Lower leg skin (tissue), 4 donors: ENCODE measurements at regions not wholly inside any gene's neighbourhood (a gene's known extent, or its start where the extent isn't known, plus 50 kb on each side); places are given as distances from the start of the nearest gene placed in this dataset.

Experiments used
- DNase-seq, 2 donors: peaks; one replicate each; pipeline ENCODE4 v3.0.0-alpha.2; 2019; ENCODE audit warnings: low spot score in 2 of 2
- H3K4me3 ChIP-seq: fragments of 200-600 bp; sonication (generic); 2 replicates; pipeline ENCODE4 v1.5.1; 2017; ENCODE audit warnings: mild to moderate bottlenecking, low read depth; ENCODE audit not compliant: poor library complexity, severe bottlenecking
- CTCF ChIP-seq, 3 donors: fragments of 450-650 bp; IDR thresholded peaks; one replicate each; pipeline ENCODE4 v1.5.1; 2016; ENCODE audit warnings: antibody characterized with exemption in 3 of 3, mild to moderate bottlenecking in 3 of 3, moderate library complexity in 2 of 3
- POLR2A ChIP-seq, 2 donors: fragments of 450-650 bp; IDR thresholded peaks; one replicate each; pipeline ENCODE4 v1.6.1; 2016 to 2017; ENCODE audit warnings: antibody characterized with exemption in 2 of 2, mild to moderate bottlenecking in 1 of 2, moderate library complexity in 1 of 2
- WGBS, 2 donors: methylation state at CpG; one replicate each; pipeline ENCODE4 v1.1.5; 2018; 5-methylcytosine and 5-hydroxymethylcytosine counted together
- intact Hi-C: fragments of 100-400 bp; cut with DNase I; formaldehyde crosslinking; loops from one replicate; pipeline ENCODE4 v1.15.0; 2023; ENCODE audit warnings: low total_unique reads

- TF ChIP-seq CTCF (IDR thresholded peaks at IDR 0.05) (no peak), POLR2A (IDR thresholded peaks at IDR 0.05) (no peak)
- no peak for DNase-seq
- WGBS, 2 donors, result 73 to 77% methylated on average over 6 of the region's 6 CpGs
- H3K4me3 ChIP-seq, result no peak overlapping the region
- intact Hi-C loops, result no loop called here
Observed at GRCh38 chr16:22614271-22614947, 103.7 kb downstream of the NPIPB5 start.

GRCh38 chr16:22618842-22619241 is 108.2 kb downstream of the NPIPB5 start:
- WGBS, 2 donors, result 88 to 89% methylated on average over 5 of the region's 5 CpGs
- no peak for TF ChIP-seq POLR2A (IDR thresholded peaks at IDR 0.05)
- TF ChIP-seq CTCF (IDR thresholded peaks at IDR 0.05), result no peak
- intact Hi-C loops, result no loop called here
- DNase-seq, result no peak
- no peak overlapping the region for H3K4me3 ChIP-seq

GRCh38 chr16:22621586-22622155 is 111.0 kb downstream of the NPIPB5 start:
- WGBS, 2 donors, result 41 to 52% methylated on average over 7 of the region's 7 CpGs

GRCh38 chr16:22622703-22623102 is 112.0 kb downstream of the NPIPB5 start:
- 88 to 94% methylated on average over 5 of the region's 5 CpGs for WGBS, 2 donors
- intact Hi-C loops, result no loop called here
- TF ChIP-seq POLR2A (IDR thresholded peaks at IDR 0.05) (no peak), CTCF (IDR thresholded peaks at IDR 0.05) (no peak)
- H3K4me3 ChIP-seq, result no peak overlapping the region
- DNase-seq, result no peak

More at GRCh38 chr16:22621586-22622155, 111.0 kb downstream of the NPIPB5 start:
- DNase-seq, result no peak
- no peak for TF ChIP-seq POLR2A (IDR thresholded peaks at IDR 0.05)
- TF ChIP-seq CTCF (IDR thresholded peaks at IDR 0.05), result no peak
- intact Hi-C loops, result no loop called here
- H3K4me3 ChIP-seq, result no peak overlapping the region

GRCh38 chr16:22623351-22623781 is 112.7 kb downstream of the NPIPB5 start:
- WGBS, 2 donors, result 65 to 69% methylated on average over 2 of the region's 2 CpGs
- intact Hi-C loops, result no loop called here
- no peak for DNase-seq
- H3K4me3 ChIP-seq, result no peak overlapping the region
- TF ChIP-seq POLR2A (IDR thresholded peaks at IDR 0.05) (no peak), CTCF (IDR thresholded peaks at IDR 0.05) (no peak)
